Ovary (tissue), 7 donors: ENCODE measurements at regions not wholly inside any gene's neighbourhood (a gene's known extent, or its start where the extent isn't known, plus 50 kb on each side); places are given as distances from the start of the nearest gene placed in this dataset.
A peak's percentile ranks its signal among the peaks of the same experiment; 100 is the strongest.
"Not testable (repeated sequence)": the region's sequence is repeated elsewhere in the genome, so short reads cannot be mapped to it uniquely, and the experiment has no call there.

ENCODE experiments used
- DNase-seq, 5 donors: peaks; one replicate each; pipeline ENCODE4 v3.0.0-alpha.2; 2019 to 2020
- H3K27ac ChIP-seq, 2 donors: fragments of 200-600 bp; one replicate each; pipeline versions ENCODE4 v1.5.1 to v1.8.0; 2019 to 2022
- H3K27me3 ChIP-seq: fragments of 200-600 bp; one replicate; pipeline ENCODE4 v1.8.0; 2022
- H3K36me3 ChIP-seq: fragments of 200-600 bp; sonication (generic); one replicate; pipeline ENCODE4 v1.5.1; 2019
- H3K4me1 ChIP-seq: one replicate; pipeline ENCODE4 v1.8.1; 2013; ENCODE audit warnings: mild to moderate bottlenecking, moderate library complexity; ENCODE audit not compliant: insufficient read depth
- H3K4me3 ChIP-seq: fragments of 200-600 bp; sonication (generic); one replicate; pipeline ENCODE4 v1.5.1; 2017
- H3K9me3 ChIP-seq, 2 donors: fragments of 200-600 bp in 1 of 2; sonication (generic) in 1 of 2; one replicate each; pipeline versions ENCODE4 v1.5.1 to v1.8.1; 2013 to 2019; ENCODE audit warnings: mild to moderate bottlenecking in 1 of 2, moderate library complexity in 1 of 2
- CTCF ChIP-seq, 3 donors: fragments of 450-650 bp in 2 of 3; fragments of 200-600 bp in 1 of 3; IDR thresholded peaks; one replicate each; pipeline versions ENCODE4 v1.5.1 to v1.8.0; 2016 to 2022; ENCODE audit warnings: antibody characterized with exemption in 3 of 3, mild to moderate bottlenecking in 1 of 3
- EP300 ChIP-seq: sonication (generic); formaldehyde crosslinking; IDR thresholded peaks from one replicate; pipeline ENCODE4 v1.6.1; 2017; ENCODE audit warnings: antibody characterized with exemption
- POLR2A ChIP-seq: fragments of 450-650 bp; IDR thresholded peaks from one replicate; pipeline ENCODE4 v1.6.1; 2017; ENCODE audit warnings: antibody characterized with exemption, mild to moderate bottlenecking, moderate library complexity
- WGBS, 3 donors: extraction: QIAGEN DNeasy Blood & Tissue Kit in 1 of 3; methylation state at CpG; one replicate each; pipeline versions ENCODE4 v1.1.5 to v1.1.7; 2013 to 2017; 5-methylcytosine and 5-hydroxymethylcytosine counted together
- intact Hi-C, 4 donors: fragments of 100-400 bp; cut with DNase I; formaldehyde crosslinking; loops; one replicate each; pipeline versions ENCODE4 v1.11.0 to v1.15.1; 2022 to 2023
- donor health status: DM: no; HTN: no; CAD: no; lungs with moderate emphysema.
- donor health status: DM: no; HTN: no; CAD: no.
- donor health status: Bipolar disorder and iron deficiency.
- donor health status: DM: no; HTN: no; CAD: no.
- donor health status: DM: yes; HTN: yes; CAD: no.

- H3K4me1 ChIP-seq: no peaks in the 10 kb centered on the region
- H3K27me3 ChIP-seq: no peaks in the 10 kb centered on the region
- WGBS, 3 donors: 76 to 96% (median 86%) methylated on average over 9 to 10 of the region's 10 CpGs
- H3K4me3 ChIP-seq: no peak overlapping the region
- DNase-seq: peak in 1 of 5 donors; percentile 1
- TF ChIP-seq POLR2A (no peak), EP300 (no peak), CTCF (IDR thresholded peaks at IDR 0.05) (no peak)
- no peaks in the 10 kb centered on the region for H3K36me3 ChIP-seq
- no peak overlapping the region for H3K27ac ChIP-seq
- H3K9me3 ChIP-seq: no peaks in the 10 kb centered on the region
- intact Hi-C loops: loop anchor here in 3 of 4 donors (10.0 kb wide), 1 partner anchor 374 kb away; no protein-coding TSS in a partner anchor
Observed at GRCh38 chr12:131290255-131290959, 336.7 kb downstream of the ADGRD1 start.

GRCh38 chr12:131293071-131294015 is 339.6 kb downstream of the ADGRD1 start:
- DNase-seq: peak in 2 of 5 donors; percentile 5 to 8
- not testable (repeated sequence) for H3K4me3 ChIP-seq, H3K27me3 ChIP-seq, H3K4me1 ChIP-seq, H3K27ac ChIP-seq, H3K36me3 ChIP-seq, H3K9me3 ChIP-seq
- 67 to 82% (median 77%) methylated on average over 25 to 26 of the region's 26 CpGs for WGBS, 3 donors
- intact Hi-C loops: loop anchor here in 3 of 4 donors (10.0 kb wide), 1 partner anchor 371 kb away; no protein-coding TSS in a partner anchor

- H3K9me3 ChIP-seq, DNase-seq, H3K36me3 ChIP-seq, H3K4me1 ChIP-seq, H3K4me3 ChIP-seq, H3K27me3 ChIP-seq, H3K27ac ChIP-seq: not testable (repeated sequence)
- intact Hi-C loops: loop anchor here (5.0 to 10.0 kb wide), 2 partner anchors 370 to 373 kb away; no protein-coding TSS in a partner anchor
- WGBS, 3 donors: 85 to 90% (median 88%) methylated on average over 12 of the region's 12 CpGs
Observed at GRCh38 chr12:131294716-131295115, 341.0 kb downstream of the ADGRD1 start.

- H3K4me3 ChIP-seq, H3K4me1 ChIP-seq, H3K27ac ChIP-seq, H3K27me3 ChIP-seq, H3K36me3 ChIP-seq, H3K9me3 ChIP-seq, DNase-seq: not testable (repeated sequence)
- intact Hi-C loops: loop anchor here (5.0 to 10.0 kb wide), 2 partner anchors 370 to 372 kb away; no protein-coding TSS in a partner anchor
- 85 to 100% (median 100%) methylated on average over 1 to 6 of the region's 9 CpGs for WGBS, 3 donors
Observed at GRCh38 chr12:131295117-131295516, 341.4 kb downstream of the ADGRD1 start.

GRCh38 chr12:131295559-131295958 is 341.9 kb downstream of the ADGRD1 start:
- H3K36me3 ChIP-seq, H3K27ac ChIP-seq, H3K27me3 ChIP-seq, H3K4me3 ChIP-seq, H3K9me3 ChIP-seq, DNase-seq, H3K4me1 ChIP-seq: not testable (repeated sequence)
- WGBS, 3 donors: 83 to 88% (median 86%) methylated on average over 15 to 17 of the region's 17 CpGs
- intact Hi-C loops: loop anchor here (5.0 to 10.0 kb wide), 2 partner anchors 369 to 372 kb away; no protein-coding TSS in a partner anchor

- H3K4me1 ChIP-seq, H3K27ac ChIP-seq, H3K4me3 ChIP-seq, H3K27me3 ChIP-seq, H3K9me3 ChIP-seq, H3K36me3 ChIP-seq, DNase-seq: not testable (repeated sequence)
- intact Hi-C loops: loop anchor here (5.0 to 10.0 kb wide), 2 partner anchors 369 to 371 kb away; no protein-coding TSS in a partner anchor
- WGBS, 3 donors: 78 to 88% (median 82%) methylated on average over 6 of the region's 6 CpGs
Observed at GRCh38 chr12:131296136-131296535, 342.4 kb downstream of the ADGRD1 start.

- not testable (repeated sequence) for H3K4me1 ChIP-seq, H3K27me3 ChIP-seq, H3K4me3 ChIP-seq, H3K36me3 ChIP-seq, H3K9me3 ChIP-seq, H3K27ac ChIP-seq
- DNase-seq: peak in 1 of 5 donors; percentile 38
- 86 to 90% (median 90%) methylated on average over 8 to 14 of the region's 14 CpGs for WGBS, 3 donors
- intact Hi-C loops: loop anchor here (5.0 to 10.0 kb wide), 2 partner anchors 368 to 371 kb away; no protein-coding TSS in a partner anchor
Observed at GRCh38 chr12:131296651-131297050, 342.9 kb downstream of the ADGRD1 start.

- 4% methylated on average over 11 of the region's 83 CpGs; no CpG with 5 or more reads in 2 of the 3 donors for WGBS, 3 donors
- not testable (repeated sequence) for H3K9me3 ChIP-seq, H3K4me1 ChIP-seq, H3K36me3 ChIP-seq, H3K4me3 ChIP-seq, H3K27me3 ChIP-seq, H3K27ac ChIP-seq
- DNase-seq: peak in 1 of 5 donors; percentile 34
- intact Hi-C loops: loop anchor here (5.0 to 10.0 kb wide), 2 partner anchors 366 to 369 kb away; no protein-coding TSS in a partner anchor
Observed at GRCh38 chr12:131298526-131299369, 345.0 kb downstream of the ADGRD1 start.

GRCh38 chr12:131299370-131299701 is 345.6 kb downstream of the ADGRD1 start:
- no CpG with 5 or more reads among the region's 27 CpGs for WGBS, 3 donors
- intact Hi-C loops: loop anchor here (5.0 to 10.0 kb wide), 2 partner anchors 365 to 368 kb away; no protein-coding TSS in a partner anchor
- not testable (repeated sequence) for H3K36me3 ChIP-seq, H3K27me3 ChIP-seq, H3K4me3 ChIP-seq, H3K9me3 ChIP-seq, DNase-seq, H3K4me1 ChIP-seq, H3K27ac ChIP-seq
